Activated naive CD4-positive, alpha-beta T cell treated with Interleukin-2 at 50 U/mL for 16 hours (primary cell): ENCODE measurements at regions not wholly inside any gene's neighbourhood (a gene's known extent, or its start where the extent isn't known, plus 50 kb on each side); places are given as distances from the start of the nearest gene placed in this dataset.
"Not testable (repeated sequence)": the region's sequence is repeated elsewhere in the genome, so short reads cannot be mapped to it uniquely, and the experiment has no call there.

ENCODE experiments used
- DNase-seq: peaks from one replicate; pipeline ENCODE4 v3.0.0-alpha.2; 2020

GRCh38 chr2:226467221-226467620 lies 332.4 kb downstream of the IRS1 start:
- no peak for DNase-seq

- no peak for DNase-seq
Measured at GRCh38 chr2:226466589-226466988, 333.0 kb downstream of the IRS1 start.

- DNase-seq: no peak
Measured at GRCh38 chr2:226466124-226466523, 333.5 kb downstream of the IRS1 start.

- no peak for DNase-seq
Measured at GRCh38 chr2:226464380-226464779, 335.2 kb downstream of the IRS1 start.

GRCh38 chr2:226463154-226463553 lies 336.5 kb downstream of the IRS1 start:
- no peak for DNase-seq

- no peak for DNase-seq
Measured at GRCh38 chr2:226461981-226462380, 337.6 kb downstream of the IRS1 start.

- not testable (repeated sequence) for DNase-seq
Measured at GRCh38 chr2:226456144-226456543, 343.5 kb downstream of the IRS1 start.

- no peak for DNase-seq
Measured at GRCh38 chr2:226452768-226453167, 346.9 kb downstream of the IRS1 start.

- no peak for DNase-seq
Measured at GRCh38 chr2:226451486-226451885, 348.1 kb downstream of the IRS1 start.

- DNase-seq: no peak
Measured at GRCh38 chr2:226450141-226450540, 349.5 kb downstream of the IRS1 start.

- DNase-seq: no peak
Measured at GRCh38 chr2:226447338-226448300, 352.0 kb downstream of the IRS1 start.

- no peak for DNase-seq
Measured at GRCh38 chr2:226446406-226447001, 353.1 kb downstream of the IRS1 start.

GRCh38 chr2:226445216-226445861 lies 354.3 kb downstream of the IRS1 start:
- no peak for DNase-seq

- no peak for DNase-seq
Measured at GRCh38 chr2:226443112-226443511, 356.5 kb downstream of the IRS1 start.

- DNase-seq: no peak
Measured at GRCh38 chr2:226440127-226440918, 359.3 kb downstream of the IRS1 start.

GRCh38 chr2:226439337-226439736 lies 360.3 kb downstream of the IRS1 start:
- DNase-seq: no peak

- no peak for DNase-seq
Measured at GRCh38 chr2:226435146-226435545, 364.5 kb downstream of the IRS1 start.

GRCh38 chr2:226434702-226435101 lies 364.9 kb downstream of the IRS1 start:
- DNase-seq: no peak

GRCh38 chr2:226431288-226431948 lies 368.2 kb downstream of the IRS1 start:
- no peak for DNase-seq

- DNase-seq: no peak
Measured at GRCh38 chr2:226429476-226429875, 370.1 kb downstream of the IRS1 start.

- no peak for DNase-seq
Measured at GRCh38 chr2:226427538-226428307, 371.9 kb downstream of the IRS1 start.
